DMS53 treated with DMSO at 0.1 percent for 48 hours (cell line): ENCODE measurements at regions not wholly inside any gene's neighbourhood (a gene's known extent, or its start where the extent isn't known, plus 50 kb on each side); places are given as distances from the start of the nearest gene placed in this dataset.
A peak's percentile ranks its signal among the peaks of the same experiment; 100 is the strongest.

Experiments used
- DNase-seq: peaks from one replicate; lab custom pipeline; 2025; ENCODE audit not compliant: unreplicated experiment; lab: John Stamatoyannopoulos, UW

- DNase-seq, result peak; percentile 30
Measured at GRCh38 chr2:59312967-59313940, 1072.1 kb upstream of the FANCL start.

- no peak for DNase-seq
Measured at GRCh38 chr2:59312029-59312428, 1070.9 kb upstream of the FANCL start.

- no peak for DNase-seq
Measured at GRCh38 chr2:59308108-59308507, 1067.0 kb upstream of the FANCL start.

GRCh38 chr2:59307196-59307595 is 1066.1 kb upstream of the FANCL start:
- DNase-seq, result no peak

- DNase-seq, result no peak
Measured at GRCh38 chr2:59303272-59303671, 1062.1 kb upstream of the FANCL start.

- no peak for DNase-seq
Measured at GRCh38 chr2:59302683-59303082, 1061.6 kb upstream of the FANCL start.

- peak; percentile 54 for DNase-seq
Measured at GRCh38 chr2:59301466-59302402, 1060.6 kb upstream of the FANCL start.

GRCh38 chr2:59297816-59298215 is 1056.7 kb upstream of the FANCL start:
- no peak for DNase-seq

GRCh38 chr2:59296279-59296678 is 1055.2 kb upstream of the FANCL start:
- no peak for DNase-seq

GRCh38 chr2:59295524-59296162 is 1054.5 kb upstream of the FANCL start:
- DNase-seq, result no peak

GRCh38 chr2:59288771-59289170 is 1047.6 kb upstream of the FANCL start:
- no peak for DNase-seq

GRCh38 chr2:59282374-59283057 is 1041.4 kb upstream of the FANCL start:
- no peak for DNase-seq

- DNase-seq, result no peak
Measured at GRCh38 chr2:59277671-59278070, 1036.5 kb upstream of the FANCL start.

- DNase-seq, result no peak
Measured at GRCh38 chr2:59276917-59277316, 1035.8 kb upstream of the FANCL start.

GRCh38 chr2:59276033-59276432 is 1034.9 kb upstream of the FANCL start:
- no peak for DNase-seq

- no peak for DNase-seq
Measured at GRCh38 chr2:59266453-59266852, 1025.3 kb upstream of the FANCL start.

GRCh38 chr2:59259913-59260312 is 1018.8 kb upstream of the FANCL start:
- no peak for DNase-seq

- DNase-seq, result no peak
Measured at GRCh38 chr2:59256290-59256689, 1015.2 kb upstream of the FANCL start.

- no peak for DNase-seq
Measured at GRCh38 chr2:59254279-59254678, 1013.2 kb upstream of the FANCL start.

- DNase-seq, result no peak
Measured at GRCh38 chr2:59250307-59250677, 1009.2 kb upstream of the FANCL start.
